GM18909 (cell line): ENCODE measurements at regions not wholly inside any gene's neighbourhood (a gene's known extent, or its start where the extent isn't known, plus 50 kb on each side); places are given as distances from the start of the nearest gene placed in this dataset.
"Not testable (repeated sequence)": the region's sequence is repeated elsewhere in the genome, so short reads cannot be mapped to it uniquely, and the experiment has no call there.

Source experiments
- ATAC-seq: cut with Tn5 transposase; IDR thresholded peaks from one replicate; pipeline ENCODE4 v1.9.1; 2021; ENCODE audit warnings: mild to moderate bottlenecking; ENCODE audit not compliant: unreplicated experiment, poor library complexity

- ATAC-seq = no peak
These were observed 132.6 kb downstream of the NR2F2 start for GRCh38 chr15:96462768-96463750.

DNA sequence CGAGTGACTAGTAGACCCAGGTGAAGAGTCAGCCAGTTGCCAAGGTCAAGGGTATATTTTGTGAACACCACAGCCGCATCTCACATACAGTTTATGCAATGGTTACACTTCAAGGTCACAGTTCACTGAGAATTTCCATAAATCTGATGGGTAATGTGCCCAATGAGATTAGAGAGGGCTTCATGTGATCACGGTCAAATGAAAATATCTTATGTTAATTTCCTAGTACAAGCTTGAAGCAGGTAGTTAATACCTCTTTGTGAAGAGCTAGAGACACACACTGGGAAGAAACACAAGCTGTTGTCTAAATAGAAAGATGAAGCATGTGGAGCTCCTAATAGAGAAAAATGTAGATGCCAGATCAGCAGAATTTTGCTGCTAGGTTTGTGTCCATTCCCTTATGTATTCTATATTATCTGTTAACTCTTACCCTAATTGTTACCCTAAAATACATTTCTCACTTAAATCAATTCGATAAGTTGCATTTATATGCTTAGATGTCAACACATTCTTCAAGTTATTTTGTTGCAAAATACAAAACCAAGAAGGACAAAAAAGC lies 136.0 kb downstream of the NR2F2 start:
- no peak for ATAC-seq

- no peak for ATAC-seq
These were observed 137.5 kb downstream of the NR2F2 start for GRCh38 chr15:96468036-96468435.

DNA sequence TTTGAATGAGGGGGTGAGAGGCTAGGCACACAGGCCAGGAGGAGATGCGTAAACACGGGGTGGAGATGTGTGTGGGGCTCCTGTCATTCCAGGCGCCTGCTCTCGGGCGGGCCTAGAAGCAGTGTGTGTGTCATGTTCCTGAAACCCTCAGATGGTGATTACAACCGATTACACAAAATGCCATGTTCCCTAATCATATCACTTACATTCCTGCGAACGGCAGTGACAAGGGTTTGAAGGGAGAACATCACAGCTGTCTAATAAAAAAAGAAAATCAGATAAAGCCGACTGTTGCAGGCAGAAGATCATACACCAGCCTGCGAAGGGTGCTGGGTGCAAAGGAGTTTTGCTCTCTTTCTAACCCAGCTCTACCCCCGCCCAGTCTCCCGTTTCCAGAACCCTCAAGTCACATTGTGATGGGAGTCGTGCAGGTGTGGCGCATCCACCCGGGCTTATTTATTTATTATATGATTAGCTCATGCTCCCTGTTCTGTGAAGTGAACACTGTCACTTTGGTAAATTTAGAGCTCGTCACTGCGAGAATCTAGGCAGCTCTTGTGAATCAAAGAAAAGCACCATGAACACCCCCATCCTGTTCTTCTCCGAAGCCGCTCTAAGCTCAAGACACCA lies 140.3 kb downstream of the NR2F2 start:
- no peak for ATAC-seq

GRCh38 chr15:96472681-96473080 lies 142.2 kb downstream of the NR2F2 start:
- no peak for ATAC-seq

DNA sequence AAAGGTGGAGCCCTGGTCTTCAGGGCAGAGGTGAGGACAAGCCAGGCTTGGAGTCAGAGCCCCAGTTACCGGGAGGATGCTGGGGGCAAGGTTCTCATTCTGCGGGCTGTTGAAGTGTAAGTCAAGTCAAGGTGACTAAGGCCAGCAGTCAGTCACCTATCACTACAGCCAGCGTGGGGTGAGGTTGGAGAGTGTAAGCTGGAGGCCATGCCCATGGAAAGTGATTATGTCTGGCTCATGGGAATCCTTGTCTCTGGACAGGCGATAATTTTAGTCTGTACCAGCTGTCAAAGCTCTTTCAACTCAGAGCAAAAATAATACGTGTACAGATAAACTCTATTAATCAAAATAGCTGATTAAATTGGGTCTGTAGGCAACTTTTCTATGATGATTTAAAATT lies 143.1 kb downstream of the NR2F2 start:
- ATAC-seq = no peak

- ATAC-seq = no peak
These were observed 143.7 kb downstream of the NR2F2 start for GRCh38 chr15:96474231-96474664.

GRCh38 chr15:96477227-96477626 lies 146.7 kb downstream of the NR2F2 start:
- ATAC-seq = no peak

DNA sequence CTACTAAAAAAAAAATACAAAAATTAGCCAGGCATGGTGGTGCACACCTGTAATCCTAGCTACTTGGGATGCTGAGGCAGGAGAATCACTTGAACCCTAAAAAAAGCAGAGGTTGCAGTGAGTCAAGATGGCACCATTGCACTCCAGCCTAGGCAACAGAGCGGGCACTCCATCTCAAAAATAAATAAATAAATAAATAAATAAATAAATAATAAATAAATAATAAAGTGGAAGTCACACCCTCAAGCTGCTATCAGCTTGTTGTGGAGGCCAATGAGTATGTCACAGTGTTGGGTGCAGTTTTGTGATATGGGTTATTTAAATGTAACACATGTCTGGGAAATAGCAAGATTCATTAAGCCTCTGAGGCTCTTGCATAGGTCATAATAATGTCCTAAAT lies 153.9 kb downstream of the NR2F2 start:
- not testable (repeated sequence) for ATAC-seq

- no peak for ATAC-seq
These were observed 154.3 kb downstream of the NR2F2 start for GRCh38 chr15:96484830-96485229.

GRCh38 chr15:96487245-96487644 lies 156.7 kb downstream of the NR2F2 start:
- no peak for ATAC-seq

- ATAC-seq = not testable (repeated sequence)
These were observed 160.7 kb downstream of the NR2F2 start for GRCh38 chr15:96491066-96491699.

DNA sequence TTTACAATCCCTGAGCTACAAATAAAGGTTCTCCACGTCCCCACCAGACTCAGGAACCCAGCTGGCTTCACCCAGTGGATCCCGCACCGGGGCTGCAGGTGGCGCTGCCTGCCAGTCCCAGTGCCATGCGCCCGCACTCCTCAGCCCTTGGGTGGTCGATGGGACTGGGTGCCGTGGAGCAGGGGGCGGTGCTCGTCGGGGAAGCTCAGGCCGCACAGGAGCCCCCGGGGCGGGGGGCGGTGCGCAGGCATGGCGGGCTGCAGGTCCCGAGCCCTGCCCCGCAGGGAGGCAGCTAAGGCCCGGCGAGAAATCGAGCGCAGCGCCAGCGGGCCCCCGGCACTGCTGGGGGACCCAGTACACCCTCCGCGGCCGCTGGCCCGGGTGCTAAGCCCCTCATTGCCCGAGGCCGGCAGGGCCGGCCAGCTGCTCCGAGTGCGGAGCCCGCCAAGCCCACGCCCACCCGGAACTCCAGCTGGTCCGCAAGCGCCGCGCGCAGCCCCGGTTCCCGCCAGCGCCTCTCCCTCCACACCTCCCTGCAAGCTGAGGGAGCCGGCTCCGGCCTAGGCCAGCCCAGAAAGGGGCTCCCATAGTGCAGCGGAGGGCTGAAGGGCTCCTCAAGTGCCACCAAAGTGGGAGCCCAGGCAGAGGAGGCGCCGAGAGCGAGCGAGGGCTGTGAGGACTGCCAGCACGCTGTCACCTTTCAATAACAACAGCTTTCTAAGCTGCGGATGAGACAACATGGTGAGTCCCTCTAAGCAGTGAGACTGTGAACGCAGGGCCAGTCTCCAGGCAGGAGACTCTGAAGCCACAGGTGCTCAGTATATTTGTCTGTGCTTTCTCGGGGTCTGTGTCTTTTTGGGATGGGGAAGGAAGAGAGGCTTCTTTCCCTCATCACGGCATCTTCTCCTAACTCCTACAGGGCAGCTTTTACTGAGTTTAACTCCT lies 161.5 kb downstream of the NR2F2 start:
- ATAC-seq = not testable (repeated sequence)

- no peak for ATAC-seq
These were observed 164.0 kb downstream of the NR2F2 start for GRCh38 chr15:96494505-96494904.

GRCh38 chr15:96495386-96495785 lies 164.9 kb downstream of the NR2F2 start:
- ATAC-seq = no peak

- ATAC-seq = no peak
These were observed 167.5 kb downstream of the NR2F2 start for GRCh38 chr15:96497951-96498350.

- no peak for ATAC-seq
These were observed 170.0 kb downstream of the NR2F2 start for GRCh38 chr15:96500508-96500907.

DNA sequence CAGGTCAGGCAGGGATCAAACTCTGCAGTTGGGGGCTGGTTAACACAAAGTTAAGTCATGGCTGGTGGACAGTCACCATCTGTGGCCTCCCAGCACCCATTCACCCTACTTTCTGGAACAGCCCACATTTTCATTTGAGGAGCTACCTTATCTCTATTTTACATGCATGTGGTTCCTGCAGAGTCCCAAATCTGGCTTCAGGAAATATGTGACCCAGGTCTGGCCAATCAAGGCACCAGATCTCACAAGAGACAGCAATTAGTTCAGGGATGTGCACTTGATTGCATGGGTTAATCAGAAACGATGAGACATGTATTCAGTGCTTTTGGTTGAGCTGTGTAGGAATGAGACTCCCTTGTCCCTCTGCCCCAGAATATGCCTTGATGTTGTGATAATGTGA lies 170.9 kb downstream of the NR2F2 start:
- no peak for ATAC-seq

DNA sequence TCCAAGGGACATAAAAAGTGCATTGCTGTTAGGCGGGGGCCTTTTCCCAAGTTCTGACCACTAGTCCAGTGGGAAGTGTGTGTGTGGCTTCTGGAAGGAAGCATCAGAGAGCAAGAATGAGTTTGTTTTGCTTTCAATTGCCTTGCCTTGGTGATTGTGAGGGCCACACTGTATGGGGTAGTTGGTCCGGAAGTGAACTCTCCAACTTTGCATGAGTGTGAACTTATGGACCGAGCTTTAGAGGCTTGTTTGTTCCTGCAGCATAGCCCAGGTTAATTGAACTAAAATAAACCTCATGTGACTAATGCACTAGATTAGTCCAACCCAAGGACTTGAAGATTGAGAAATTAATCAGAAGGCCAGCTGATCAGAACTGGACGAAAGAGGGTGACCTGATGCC lies 171.7 kb downstream of the NR2F2 start:
- ATAC-seq = no peak

GRCh38 chr15:96503276-96503675 lies 172.8 kb downstream of the NR2F2 start:
- ATAC-seq = no peak
